ENCODE measurements at regions not wholly inside any gene's neighbourhood (a gene's known extent, or its start where the extent isn't known, plus 50 kb on each side); places are given as distances from the start of the nearest gene placed in this dataset.

DNA sequence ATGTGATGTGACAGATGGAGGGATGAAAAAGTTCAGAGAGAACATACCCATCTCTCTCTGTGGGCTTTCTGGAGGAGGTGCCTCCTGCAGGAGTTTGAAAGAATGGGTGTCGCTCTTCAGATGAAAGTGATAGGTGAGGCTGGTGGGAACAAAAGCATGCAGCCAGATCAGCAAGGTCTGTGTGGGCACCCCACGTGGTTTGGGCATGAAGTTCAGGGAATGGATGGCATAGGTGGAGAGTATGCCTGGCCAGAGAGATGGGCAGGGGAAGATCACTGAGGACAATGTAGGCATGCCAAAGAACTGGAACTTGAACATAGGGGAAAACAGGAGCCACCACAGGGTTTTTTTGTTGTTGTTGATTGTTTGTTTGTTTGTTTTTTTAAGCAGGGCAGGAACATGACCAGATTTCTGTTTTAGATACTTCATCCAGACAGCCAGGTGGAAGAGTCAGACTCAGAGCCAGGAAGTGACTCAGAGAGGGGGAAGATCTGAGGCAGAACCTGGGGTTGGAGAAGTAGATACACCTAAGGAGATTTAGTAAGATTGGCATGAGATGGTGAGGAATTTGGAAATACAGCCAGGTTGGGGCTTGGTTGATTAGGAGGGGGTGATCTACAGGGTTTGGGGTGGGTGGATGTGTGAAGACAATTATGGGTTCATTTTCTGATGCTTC lies 64.8 kb upstream of the CLSTN2 start:
- TF ChIP-seq POLR2AphosphoS5 (IDR thresholded peaks at IDR 0.05) (no peak), EP300 (IDR thresholded peaks at IDR 0.05) (no peak), POLR2A (IDR thresholded peaks at IDR 0.05) (no peak)
- TF ChIP-seq, protein P1, sequence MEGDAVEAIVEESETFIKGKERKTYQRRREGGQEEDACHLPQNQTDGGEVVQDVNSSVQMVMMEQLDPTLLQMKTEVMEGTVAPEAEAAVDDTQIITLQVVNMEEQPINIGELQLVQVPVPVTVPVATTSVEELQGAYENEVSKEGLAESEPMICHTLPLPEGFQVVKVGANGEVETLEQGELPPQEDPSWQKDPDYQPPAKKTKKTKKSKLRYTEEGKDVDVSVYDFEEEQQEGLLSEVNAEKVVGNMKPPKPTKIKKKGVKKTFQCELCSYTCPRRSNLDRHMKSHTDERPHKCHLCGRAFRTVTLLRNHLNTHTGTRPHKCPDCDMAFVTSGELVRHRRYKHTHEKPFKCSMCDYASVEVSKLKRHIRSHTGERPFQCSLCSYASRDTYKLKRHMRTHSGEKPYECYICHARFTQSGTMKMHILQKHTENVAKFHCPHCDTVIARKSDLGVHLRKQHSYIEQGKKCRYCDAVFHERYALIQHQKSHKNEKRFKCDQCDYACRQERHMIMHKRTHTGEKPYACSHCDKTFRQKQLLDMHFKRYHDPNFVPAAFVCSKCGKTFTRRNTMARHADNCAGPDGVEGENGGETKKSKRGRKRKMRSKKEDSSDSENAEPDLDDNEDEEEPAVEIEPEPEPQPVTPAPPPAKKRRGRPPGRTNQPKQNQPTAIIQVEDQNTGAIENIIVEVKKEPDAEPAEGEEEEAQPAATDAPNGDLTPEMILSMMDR (IDR thresholded peaks at IDR 0.05): no peak
- no peaks in the 10 kb centered on the region for H3K4me1 ChIP-seq
- intact Hi-C loops (cut with DNase I; ENCODE audit: low total_unique reads): no loop called here
- H3K4me3 ChIP-seq: no peak overlapping the region
- WGBS, 5 donors: 43 to 52% (median 48%) methylated on average over 2 of the region's 2 CpGs
- H3K36me3 ChIP-seq: no peaks in the 10 kb centered on the region
- H3K27me3 ChIP-seq: no peaks in the 10 kb centered on the region
- no peak for DNase-seq
- no peak overlapping the region for H3K27ac ChIP-seq
- peaks cover 0 to 8% (median 0%) of the 10 kb centered on the region in 4 donors for H3K9me3 ChIP-seq

DNA sequence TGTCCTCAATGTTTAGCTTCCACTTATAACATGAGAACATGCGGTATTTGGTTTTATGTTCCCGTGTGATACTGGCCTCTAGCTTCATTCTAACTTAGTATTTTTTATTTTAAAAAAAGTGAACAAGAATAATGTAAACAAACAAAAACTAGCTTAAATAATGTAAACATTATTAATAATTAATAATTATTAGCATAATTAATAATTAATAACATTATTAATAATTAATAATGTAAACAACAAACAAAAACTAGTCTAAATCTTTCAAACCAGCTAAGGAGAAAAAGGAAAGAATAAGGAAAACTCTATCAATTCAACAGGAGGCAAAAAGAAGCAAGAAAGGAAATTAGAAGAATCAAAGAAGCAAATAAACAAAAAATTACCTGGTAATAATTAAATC lies 66.2 kb upstream of the CLSTN2 start:
- TF ChIP-seq POLR2AphosphoS5 (IDR thresholded peaks at IDR 0.05) (no peak), EP300 (IDR thresholded peaks at IDR 0.05) (no peak), POLR2A (IDR thresholded peaks at IDR 0.05) (no peak)
- TF ChIP-seq, protein P1 (IDR thresholded peaks at IDR 0.05): no peak
- intact Hi-C loops (cut with DNase I; ENCODE audit: low total_unique reads): no loop called here
- 86 to 94% (median 92%) methylated on average over 2 of the region's 2 CpGs for WGBS, 5 donors
- Histone ChIP-seq H3K4me1 (no peaks in the 10 kb centered on the region), H3K36me3 (no peaks in the 10 kb centered on the region), H3K9me3 (peaks cover 0 to 5% (median 0%) of the 10 kb centered on the region in 4 donors), H3K4me3 (no peak overlapping the region), H3K27ac (no peak overlapping the region), H3K27me3 (no peaks in the 10 kb centered on the region)
- no peak for DNase-seq

DNA sequence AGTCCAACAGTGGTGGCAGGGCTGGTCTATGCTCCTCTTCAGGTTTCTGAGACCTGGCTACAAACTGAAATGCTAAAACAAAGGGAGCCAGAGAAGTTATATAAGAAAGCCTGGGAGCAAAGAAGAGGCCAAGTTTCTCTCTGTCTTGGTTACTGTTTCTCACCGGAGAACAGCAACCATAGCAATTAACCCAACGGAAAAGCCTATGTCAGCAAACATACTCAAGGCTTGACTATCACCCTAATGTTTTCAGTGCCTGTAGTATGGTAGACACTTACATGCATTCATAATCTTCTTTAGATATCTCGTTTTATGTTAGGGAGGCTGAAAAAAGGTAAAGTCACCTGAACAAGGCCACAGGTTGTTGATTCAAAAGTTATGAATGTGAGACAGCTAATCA lies 86.3 kb upstream of the CLSTN2 start:
- H3K36me3 ChIP-seq: no peaks in the 10 kb centered on the region
- H3K4me1 ChIP-seq: no peaks in the 10 kb centered on the region
- no peaks in the 10 kb centered on the region for H3K27me3 ChIP-seq
- no peak overlapping the region for H3K4me3 ChIP-seq
- peaks cover 0 to 18% (median 14%) of the 10 kb centered on the region in 4 donors for H3K9me3 ChIP-seq
- 49 to 70% (median 60%) methylated on average over 3 of the region's 3 CpGs for WGBS, 5 donors
- intact Hi-C loops (cut with DNase I; ENCODE audit: low total_unique reads): no loop called here
- no peak overlapping the region for H3K27ac ChIP-seq
- TF ChIP-seq POLR2A (IDR thresholded peaks at IDR 0.05) (no peak), EP300 (IDR thresholded peaks at IDR 0.05) (no peak), POLR2AphosphoS5 (IDR thresholded peaks at IDR 0.05) (no peak)
- TF ChIP-seq, protein P1 (IDR thresholded peaks at IDR 0.05): no peak
- no peak for DNase-seq

DNA sequence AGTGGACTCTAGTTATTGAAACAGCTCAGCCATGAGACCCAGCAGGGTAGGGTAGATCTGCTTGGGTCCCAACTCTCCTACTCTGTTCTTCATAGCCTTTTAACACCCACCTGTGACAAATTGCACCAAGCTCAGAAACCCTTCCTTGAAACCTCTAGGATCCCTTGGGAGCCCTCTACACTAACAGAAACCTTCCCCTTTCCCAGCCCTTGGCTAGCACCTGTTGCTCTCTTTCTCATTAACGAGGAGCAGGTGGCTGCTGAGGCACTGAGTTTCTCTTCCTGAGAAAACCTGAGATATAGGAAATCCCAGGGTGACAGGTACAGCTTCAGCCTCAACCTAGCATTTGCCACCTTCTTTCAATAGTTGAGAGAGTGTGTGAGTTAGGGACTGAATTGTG lies 88.3 kb upstream of the CLSTN2 start:
- no peak overlapping the region for H3K27ac ChIP-seq
- H3K4me1 ChIP-seq: no peaks in the 10 kb centered on the region
- H3K36me3 ChIP-seq: no peaks in the 10 kb centered on the region
- TF ChIP-seq, protein P1 (IDR thresholded peaks at IDR 0.05): no peak
- TF ChIP-seq POLR2AphosphoS5 (IDR thresholded peaks at IDR 0.05): no peak
- no peak for TF ChIP-seq EP300 (IDR thresholded peaks at IDR 0.05)
- no peak for TF ChIP-seq POLR2A (IDR thresholded peaks at IDR 0.05)
- peaks cover 0 to 15% (median 9%) of the 10 kb centered on the region in 4 donors for H3K9me3 ChIP-seq
- H3K27me3 ChIP-seq: no peaks in the 10 kb centered on the region
- H3K4me3 ChIP-seq: no peak overlapping the region
- intact Hi-C loops (cut with DNase I; ENCODE audit: low total_unique reads): no loop called here
- WGBS, 5 donors: 12 to 43% (median 30%) methylated on average over 1 of the region's 1 CpG
- no peak for DNase-seq
